SU-DHL-6 (cell line): ENCODE measurements at regions not wholly inside any gene's neighbourhood (a gene's known extent, or its start where the extent isn't known, plus 50 kb on each side); places are given as distances from the start of the nearest gene placed in this dataset.

Source experiments
- CTCF ChIP-seq: fragments of 200-600 bp; sonication (generic); IDR thresholded peaks from one replicate; pipeline ENCODE4 v1.5.1; 2017; ENCODE audit warnings: antibody characterized with exemption, mild to moderate bottlenecking, low read length, moderate library complexity; ENCODE audit not compliant: insufficient read depth, poor library complexity, severe bottlenecking
- EZH2phosphoT487 ChIP-seq: fragments of 200-600 bp; sonication (generic), shearing (Covaris generic); conservative IDR thresholded peaks from 2 replicates; pipeline ENCODE4 v1.6.1; 2018; ENCODE audit warnings: mild to moderate bottlenecking, antibody characterized with exemption, low read length, moderate library complexity, mixed read lengths

DNA sequence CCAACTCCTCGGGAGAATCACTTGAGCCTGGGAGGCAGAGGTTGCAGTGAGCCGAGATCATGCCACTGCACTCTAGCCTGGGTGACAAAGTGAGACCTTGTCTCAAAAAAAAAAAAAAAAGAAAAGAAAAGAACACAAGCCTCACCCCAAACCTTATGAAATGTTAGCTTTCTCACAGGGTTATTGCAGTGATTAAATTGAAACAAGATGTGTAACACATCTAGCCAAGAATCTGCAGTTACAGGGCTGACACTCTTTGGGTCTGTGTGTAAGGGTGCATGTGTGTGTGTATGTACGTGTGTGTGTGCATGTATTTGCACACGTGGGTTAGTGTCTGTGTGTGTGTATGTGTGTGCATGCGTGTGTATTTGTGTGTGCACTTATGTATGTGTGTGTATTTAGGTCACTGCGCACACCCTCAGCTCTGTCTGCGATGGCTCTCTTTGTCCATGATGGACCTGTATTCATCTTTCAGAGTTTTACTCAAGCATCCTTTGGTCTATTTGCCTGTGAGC, 336.3 kb downstream of the UQCRFS1 start:
- TF ChIP-seq CTCF (no peak), EZH2phosphoT487 (no peak)
